Keratinocyte (primary cell): ENCODE measurements at regions not wholly inside any gene's neighbourhood (a gene's known extent, or its start where the extent isn't known, plus 50 kb on each side); places are given as distances from the start of the nearest gene placed in this dataset.

Experiments
- CTCF ChIP-seq, 3 experiments: IDR thresholded peaks in 1 of 3; conservative IDR thresholded peaks in 1 of 3; optimal IDR thresholded peaks in 1 of 3; 2 replicates in 2 of 3; 3 replicates in 1 of 3; pipeline versions ENCODE3 to v1.5.1; 2011; ENCODE audit warnings: low read length in 3 of 3, mild to moderate bottlenecking in 3 of 3, moderate library complexity in 2 of 3, control low read depth in 1 of 3, inconsistent platforms in 1 of 3; ENCODE audit not compliant: insufficient read depth in 2 of 3; ENCODE audit errors: extremely low read depth in 1 of 3
- EZH2 ChIP-seq: IDR thresholded peaks from one replicate; pipeline ENCODE4 v1.6.1; 2012; ENCODE audit warnings: inconsistent platforms, mild to moderate bottlenecking, low read length, moderate library complexity

GRCh38 chr3:6260551-6261191 is 600.2 kb upstream of the GRM7 start:
- TF ChIP-seq CTCF (optimal IDR thresholded peaks at IDR 0.05 in 1 of 3, IDR thresholded peaks at IDR 0.05 in 1 of 3, conservative IDR thresholded peaks at IDR 0.05 in 1 of 3; ENCODE audit: extremely low read depth in 1 of 3, insufficient read depth in 2 of 3, low read length in 3 of 3) (no peak), EZH2 (no peak)
